ENCODE measurements at regions not wholly inside any gene's neighbourhood (a gene's known extent, or its start where the extent isn't known, plus 50 kb on each side); places are given as distances from the start of the nearest gene placed in this dataset.

GRCh38 chr4:167339781-167340180 is 105.5 kb upstream of the SPOCK3 start:
- TF ChIP-seq CTCF (conservative IDR thresholded peaks at IDR 0.05 in 1 of 2, IDR thresholded peaks at IDR 0.05 in 1 of 2; ENCODE audit: extremely low read depth in 1 of 2, insufficient read depth in 1 of 2, low read depth in 1 of 2, low read length in 2 of 2): no peak
- no peak for TF ChIP-seq EZH2 (IDR thresholded peaks at IDR 0.05; ENCODE audit: borderline replicate concordance, low read length)
